GM21723 (cell line): ENCODE measurements at regions not wholly inside any gene's neighbourhood (a gene's known extent, or its start where the extent isn't known, plus 50 kb on each side); places are given as distances from the start of the nearest gene placed in this dataset.
"Not testable (repeated sequence)": the region's sequence is repeated elsewhere in the genome, so short reads cannot be mapped to it uniquely, and the experiment has no call there.

ENCODE experiments used
- ATAC-seq: cut with Tn5 transposase; IDR thresholded peaks from one replicate; pipeline ENCODE4 v1.9.1; 2021; ENCODE audit warnings: mild to moderate bottlenecking, moderate library complexity; ENCODE audit not compliant: unreplicated experiment

GRCh38 chr10:84007482-84007881 lies 131.8 kb upstream of the GHITM start:
- no peak for ATAC-seq

- peak; percentile 62 for ATAC-seq
Observed at GRCh38 chr10:84008878-84009277, 130.4 kb upstream of the GHITM start.

GRCh38 chr10:84012431-84012830 lies 126.9 kb upstream of the GHITM start:
- ATAC-seq = no peak

GRCh38 chr10:84012831-84013458 lies 126.4 kb upstream of the GHITM start:
- ATAC-seq = peak; percentile 95

- no peak for ATAC-seq
Observed at GRCh38 chr10:84015877-84016595, 123.3 kb upstream of the GHITM start.

- no peak for ATAC-seq
Observed at GRCh38 chr10:84018826-84019225, 120.5 kb upstream of the GHITM start.

- not testable (repeated sequence) for ATAC-seq
Observed at GRCh38 chr10:84019854-84020458, 119.4 kb upstream of the GHITM start.

GRCh38 chr10:84026821-84027257 lies 112.5 kb upstream of the GHITM start:
- no peak for ATAC-seq

- ATAC-seq = no peak
Observed at GRCh38 chr10:84029840-84030239, 109.5 kb upstream of the GHITM start.

- ATAC-seq = no peak
Observed at GRCh38 chr10:84038035-84038434, 101.3 kb upstream of the GHITM start.

GRCh38 chr10:84039957-84040356 lies 99.4 kb upstream of the GHITM start:
- ATAC-seq = no peak

GRCh38 chr10:84047258-84048010 lies 91.9 kb upstream of the GHITM start:
- ATAC-seq = no peak

- ATAC-seq = no peak
Observed at GRCh38 chr10:84049645-84050011, 89.7 kb upstream of the GHITM start.

GRCh38 chr10:84053626-84054025 lies 85.7 kb upstream of the GHITM start:
- no peak for ATAC-seq

- ATAC-seq = no peak
Observed at GRCh38 chr10:84054743-84055142, 84.6 kb upstream of the GHITM start.

- ATAC-seq = no peak
Observed at GRCh38 chr10:84059526-84059925, 79.8 kb upstream of the GHITM start.

GRCh38 chr10:84063440-84063839 lies 75.9 kb upstream of the GHITM start:
- no peak for ATAC-seq

- ATAC-seq = no peak
Observed at GRCh38 chr10:84065804-84066601, 73.3 kb upstream of the GHITM start.

GRCh38 chr10:84074521-84074920 lies 64.8 kb upstream of the GHITM start:
- no peak for ATAC-seq

- ATAC-seq = no peak
Observed at GRCh38 chr10:84075226-84076046, 63.9 kb upstream of the GHITM start.
